AML-193 (cell line): ENCODE measurements at regions not wholly inside any gene's neighbourhood (a gene's known extent, or its start where the extent isn't known, plus 50 kb on each side); places are given as distances from the start of the nearest gene placed in this dataset.
"Not testable (repeated sequence)": the region's sequence is repeated elsewhere in the genome, so short reads cannot be mapped to it uniquely, and the experiment has no call there.

Experiments
- DNase-seq, 2 experiments: peaks; one replicate each; lab custom pipeline; 2025; lab: John Stamatoyannopoulos, UW

DNA sequence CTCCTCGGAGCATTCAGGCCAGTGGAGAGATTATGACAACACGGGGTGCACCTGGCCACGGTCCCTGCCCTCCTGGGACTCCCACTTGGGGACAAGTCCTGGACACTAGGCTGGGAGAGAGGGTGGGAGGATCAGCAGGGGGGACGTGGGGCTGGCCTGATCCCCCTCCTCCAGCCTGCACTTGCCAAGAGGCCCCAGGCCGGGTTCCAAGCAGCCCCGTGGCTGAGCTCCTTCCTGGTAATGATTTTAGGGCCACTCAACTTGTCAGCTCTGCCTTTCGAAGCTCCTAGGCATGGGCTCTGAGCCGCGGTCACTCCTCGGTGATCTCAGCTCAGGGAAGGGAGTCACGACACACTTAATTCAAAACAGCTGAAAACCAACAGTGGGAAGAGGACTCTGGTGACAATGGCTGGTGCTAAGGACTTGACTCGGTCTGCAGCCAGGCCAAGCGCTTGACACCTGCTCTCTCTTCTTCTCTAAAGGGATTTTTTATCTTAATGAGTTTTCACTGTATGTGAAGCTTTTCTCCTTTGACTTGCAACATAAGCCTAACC is 161.7 kb downstream of the BMP7 start:
- DNase-seq = no peak

DNA sequence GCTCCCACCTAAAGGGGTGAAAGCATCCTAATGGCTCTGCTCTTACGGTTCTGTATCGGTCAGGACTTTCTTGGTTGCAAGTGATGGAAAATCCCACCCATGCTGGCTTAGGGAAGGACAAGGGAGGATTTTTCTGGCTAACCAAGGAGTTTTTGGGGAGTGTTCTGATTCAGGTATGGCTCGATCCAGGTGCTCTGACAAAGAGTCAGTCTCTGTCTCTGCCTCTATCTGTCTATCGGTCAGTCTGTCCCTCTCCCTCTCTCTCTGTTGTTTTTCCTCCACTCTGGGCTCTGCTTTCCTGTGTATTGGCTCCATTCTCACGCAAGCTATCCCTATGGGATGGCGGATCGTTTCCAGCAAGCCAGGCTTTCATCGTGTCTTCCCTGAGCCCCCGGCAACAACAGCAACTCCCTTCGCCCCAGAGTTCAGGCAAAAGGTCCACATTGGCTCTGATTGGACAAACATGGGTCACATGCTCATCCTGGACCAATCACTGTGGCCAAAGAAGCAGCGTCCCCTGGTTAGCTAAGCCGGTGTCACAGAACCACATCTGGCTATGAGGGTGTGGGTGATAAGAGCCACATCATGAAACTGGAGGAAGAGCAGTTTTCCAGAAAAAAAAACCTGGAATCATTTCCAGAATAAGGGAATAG is 160.3 kb downstream of the BMP7 start:
- no peak for DNase-seq

DNA sequence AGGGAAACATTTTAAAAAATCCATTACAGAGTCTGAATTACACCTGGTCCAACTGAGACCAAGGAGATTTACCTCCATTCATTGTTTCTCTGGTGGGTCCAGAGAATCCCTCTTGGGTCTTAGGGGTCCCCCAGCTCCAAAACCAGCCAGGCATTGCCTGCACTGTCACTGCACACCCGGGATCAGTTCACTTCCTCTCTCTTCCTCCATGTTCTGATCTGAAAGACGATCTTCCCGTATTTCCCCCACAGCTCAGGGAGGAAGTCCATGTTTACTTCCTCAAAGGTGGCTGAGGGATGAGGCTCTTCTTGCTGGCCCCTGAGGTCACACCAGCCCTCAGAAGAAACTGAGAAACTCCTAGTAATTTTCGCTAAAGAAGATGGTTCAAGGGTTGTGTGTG is 159.7 kb downstream of the BMP7 start:
- DNase-seq = no peak

DNA sequence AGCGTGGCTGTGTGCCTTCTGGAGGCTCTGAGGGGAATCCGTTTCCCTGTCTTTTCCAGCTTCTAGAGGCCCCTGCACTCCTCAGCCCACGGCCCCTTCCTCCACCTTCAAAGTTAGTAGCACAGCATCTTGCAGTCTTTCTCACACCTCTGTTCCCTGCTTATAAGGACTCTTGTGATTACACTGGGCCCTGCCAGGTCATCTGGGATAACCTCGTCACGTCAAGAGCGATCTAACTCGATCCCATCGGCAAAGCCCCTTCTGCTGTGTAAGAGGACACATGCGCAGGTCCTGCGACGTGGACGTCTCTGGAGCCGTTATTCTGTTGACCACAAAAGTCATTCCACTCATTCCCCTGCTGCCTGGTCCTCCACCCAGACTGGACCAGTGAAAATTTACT is 159.2 kb downstream of the BMP7 start:
- DNase-seq = no peak

DNA sequence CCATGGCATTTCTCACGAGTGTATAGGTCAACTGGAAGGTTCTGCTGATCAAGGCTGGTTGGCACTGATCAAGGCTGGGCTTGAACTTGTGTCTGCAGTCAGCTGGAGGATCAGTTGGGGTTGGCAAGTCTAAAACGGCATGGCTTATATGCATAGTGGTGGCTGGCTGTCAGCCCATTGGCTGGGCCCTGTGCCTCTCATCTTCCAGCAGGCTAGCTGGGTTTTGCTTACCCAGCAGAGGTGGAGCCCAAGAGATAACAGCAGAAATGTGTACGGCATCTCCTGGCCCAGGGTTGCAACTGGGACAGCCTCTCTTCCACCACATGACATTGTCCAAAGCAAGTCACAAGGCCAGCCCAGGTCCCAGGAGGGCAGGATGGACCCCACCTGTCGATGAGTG is 158.2 kb downstream of the BMP7 start:
- no peak for DNase-seq

DNA sequence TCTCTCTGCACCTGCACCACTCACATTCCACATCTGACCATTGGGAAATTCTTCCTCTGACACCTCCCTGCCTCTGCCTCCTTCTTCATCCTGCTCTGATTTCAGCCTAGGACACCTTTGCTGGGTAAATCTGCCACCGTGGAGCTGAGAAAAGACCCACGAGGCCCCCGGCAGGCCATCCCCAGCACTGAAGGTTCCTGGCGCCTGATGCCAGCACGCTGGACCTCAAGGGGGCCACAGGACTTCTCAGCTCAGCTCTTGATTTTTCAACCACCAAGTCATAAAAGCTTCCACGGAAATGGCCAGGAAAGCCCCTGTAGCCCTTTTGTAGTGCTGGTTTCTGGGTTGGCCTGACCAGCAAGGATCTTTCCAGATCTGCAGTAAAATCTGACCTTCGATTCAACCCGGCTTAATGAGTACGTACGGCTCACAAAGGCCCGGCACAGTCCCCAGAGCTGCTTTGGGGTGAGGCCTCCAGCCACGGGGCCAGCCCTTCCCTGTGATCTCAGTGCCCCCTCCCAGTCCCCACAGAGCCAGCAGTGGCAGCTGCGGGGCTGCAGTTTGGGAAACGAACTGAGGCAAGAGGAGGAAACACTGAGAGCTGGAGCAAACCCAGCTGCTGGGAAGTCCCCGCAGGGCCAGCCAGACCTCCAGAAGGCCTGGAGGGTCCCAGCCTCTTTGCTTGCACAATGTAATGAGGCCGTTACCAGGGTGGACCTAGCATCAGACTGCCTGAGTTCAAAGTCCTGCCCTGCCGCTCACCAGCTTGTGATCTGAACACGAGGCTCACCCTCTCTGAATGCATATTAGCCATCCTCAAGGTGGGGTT is 157.5 kb downstream of the BMP7 start:
- no peak for DNase-seq

DNA sequence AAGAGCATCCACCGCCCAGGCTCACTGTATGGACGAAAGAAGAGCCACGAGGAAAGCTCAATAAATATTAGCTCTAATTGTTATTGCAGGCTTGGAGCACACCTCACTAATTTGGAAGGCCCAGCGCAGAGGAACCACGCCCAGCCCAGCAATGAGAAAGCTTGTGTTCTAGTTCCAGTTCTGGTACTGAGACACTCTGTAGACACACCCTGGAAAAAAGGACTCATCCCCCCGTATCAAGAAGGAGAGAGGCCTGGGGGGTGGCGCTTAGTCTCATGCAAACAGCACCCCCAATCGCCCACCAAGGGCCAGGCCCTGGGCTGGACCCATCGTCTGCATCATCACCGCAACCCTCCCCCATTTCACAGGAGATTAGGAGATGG is 156.9 kb downstream of the BMP7 start:
- no peak for DNase-seq

DNA sequence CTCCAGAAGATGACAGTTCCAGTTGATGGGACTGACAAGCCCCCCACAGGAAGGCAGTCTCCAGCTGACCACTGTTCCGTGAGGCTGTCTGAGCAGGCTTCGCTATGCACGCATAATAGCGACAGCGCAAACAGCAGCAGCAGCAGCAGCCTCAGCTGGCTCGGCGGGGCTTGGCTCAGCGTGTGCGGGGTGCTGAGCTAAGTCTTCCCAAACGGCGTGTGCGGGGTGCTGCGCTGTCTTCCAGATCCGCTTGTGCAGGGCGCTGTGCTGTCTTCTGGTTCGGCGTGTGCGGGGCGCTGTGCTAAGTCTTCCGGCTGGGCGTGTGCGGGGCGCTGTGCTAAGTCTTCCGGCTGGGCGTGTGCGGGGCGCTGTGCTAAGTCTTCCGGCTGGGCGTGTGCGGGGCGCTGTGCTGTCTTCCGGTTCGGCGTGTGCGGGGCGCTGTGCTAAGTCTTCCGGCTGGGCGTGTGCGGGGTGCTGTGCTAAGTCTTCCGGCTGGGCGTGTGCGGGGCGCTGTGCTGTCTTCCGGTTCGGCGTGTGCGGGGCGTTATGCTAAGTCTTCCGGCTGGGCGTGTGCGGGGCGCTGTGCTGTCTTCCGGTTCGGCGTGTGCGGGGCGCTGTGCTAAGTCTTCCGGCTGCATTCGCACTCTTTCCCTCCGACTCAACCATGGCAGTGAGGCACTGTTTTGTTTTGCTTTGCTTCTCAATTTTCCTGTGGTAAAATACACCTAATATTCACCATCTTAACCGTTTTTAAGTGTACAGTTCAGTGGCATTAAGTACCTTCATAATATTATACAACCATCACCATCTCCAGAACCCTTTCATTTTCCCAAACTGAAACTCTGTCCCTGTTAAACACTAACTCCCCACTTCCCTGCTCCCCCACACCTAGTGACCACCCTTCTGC is 156.1 kb downstream of the BMP7 start:
- DNase-seq = not testable (repeated sequence)

DNA sequence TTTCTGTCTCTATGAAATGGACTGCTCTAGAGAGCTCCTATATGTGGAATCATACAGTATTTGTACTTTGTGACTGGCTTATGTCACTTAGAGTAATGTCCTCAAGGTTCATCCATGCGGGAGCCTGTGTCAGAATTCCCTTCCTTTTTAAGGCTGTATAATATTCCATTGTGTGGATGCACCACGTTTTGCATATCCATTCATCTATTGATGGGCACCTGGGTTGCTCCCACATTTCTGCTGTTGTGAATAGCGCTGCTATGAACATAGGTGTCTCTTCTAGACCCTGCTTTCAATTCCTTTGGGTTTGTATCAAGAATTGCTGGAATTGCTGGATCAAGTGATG is 155.4 kb downstream of the BMP7 start:
- no peak for DNase-seq

DNA sequence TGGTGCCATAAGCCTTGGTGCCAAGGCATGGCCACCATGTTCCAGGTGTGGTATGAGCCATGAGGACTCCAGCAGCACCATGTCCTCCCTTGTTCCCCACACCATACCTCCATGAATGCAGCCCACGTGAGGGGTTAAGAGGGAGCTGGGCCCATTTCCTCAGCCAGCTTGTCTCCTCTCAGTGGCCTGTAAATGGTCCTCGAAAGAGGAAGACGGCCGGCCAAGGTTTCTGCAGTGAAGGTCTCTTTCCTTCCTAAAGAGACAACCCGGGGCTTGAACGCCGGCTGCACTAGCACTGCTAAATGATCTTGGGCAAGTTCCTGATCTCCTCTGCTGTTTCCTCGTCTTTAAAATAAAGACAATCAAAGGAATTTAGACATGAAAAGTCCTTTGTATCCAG is 154.0 kb downstream of the BMP7 start:
- DNase-seq = no peak

DNA sequence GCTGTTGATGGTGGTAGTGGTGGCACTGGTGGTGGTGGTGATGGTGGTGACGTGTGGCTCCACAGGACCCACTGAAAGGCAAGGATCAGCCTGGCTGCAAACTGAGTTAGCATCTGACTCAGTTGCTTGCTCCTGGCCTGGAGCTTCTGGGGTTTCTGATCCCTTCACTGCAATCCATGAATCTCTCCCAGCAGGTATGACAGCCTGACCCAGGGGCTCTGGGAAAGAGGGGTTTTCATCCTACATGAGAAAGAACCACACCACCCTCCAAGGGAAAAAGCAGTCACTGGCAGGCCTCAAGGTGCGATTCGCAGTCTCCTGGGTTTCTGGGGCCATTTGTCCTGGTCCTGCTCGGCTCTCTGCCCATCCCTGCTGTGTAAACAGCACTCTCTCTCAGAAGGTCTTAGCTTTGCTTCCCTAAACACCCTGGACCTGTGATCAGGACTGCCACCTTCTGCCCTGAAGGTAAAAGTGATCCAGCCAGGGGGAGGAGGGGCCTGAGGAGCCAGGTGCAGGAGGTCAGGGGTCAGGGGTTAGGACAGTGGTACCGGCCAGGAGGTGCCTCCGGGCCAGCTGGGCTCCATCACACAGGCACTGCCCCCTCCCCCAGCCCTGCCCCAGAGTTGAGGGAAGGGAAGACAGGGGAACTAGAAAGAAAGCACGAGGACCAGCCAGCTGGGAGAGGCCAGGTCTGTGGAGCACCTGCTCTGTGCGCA is 152.0 kb downstream of the BMP7 start:
- DNase-seq = no peak

DNA sequence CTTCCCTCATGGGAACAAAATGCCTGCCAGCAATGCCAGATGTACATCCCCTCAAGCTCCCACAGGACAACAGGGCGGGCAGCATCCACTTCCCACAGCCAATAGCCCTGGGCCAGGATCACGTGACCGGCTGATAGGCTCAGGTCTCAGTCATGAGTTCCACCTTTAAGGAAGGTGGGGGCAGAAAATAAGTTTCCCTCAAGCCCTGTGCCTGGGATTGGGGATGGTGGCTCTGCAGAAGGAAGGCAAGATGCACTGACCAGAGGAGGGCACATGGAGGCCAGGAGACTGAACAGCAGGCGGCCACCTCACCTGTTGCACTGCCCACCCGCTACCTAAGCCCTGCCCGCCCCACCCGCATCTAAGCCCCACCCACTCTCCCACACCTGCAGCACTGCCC is 149.1 kb downstream of the BMP7 start:
- DNase-seq = no peak

DNA sequence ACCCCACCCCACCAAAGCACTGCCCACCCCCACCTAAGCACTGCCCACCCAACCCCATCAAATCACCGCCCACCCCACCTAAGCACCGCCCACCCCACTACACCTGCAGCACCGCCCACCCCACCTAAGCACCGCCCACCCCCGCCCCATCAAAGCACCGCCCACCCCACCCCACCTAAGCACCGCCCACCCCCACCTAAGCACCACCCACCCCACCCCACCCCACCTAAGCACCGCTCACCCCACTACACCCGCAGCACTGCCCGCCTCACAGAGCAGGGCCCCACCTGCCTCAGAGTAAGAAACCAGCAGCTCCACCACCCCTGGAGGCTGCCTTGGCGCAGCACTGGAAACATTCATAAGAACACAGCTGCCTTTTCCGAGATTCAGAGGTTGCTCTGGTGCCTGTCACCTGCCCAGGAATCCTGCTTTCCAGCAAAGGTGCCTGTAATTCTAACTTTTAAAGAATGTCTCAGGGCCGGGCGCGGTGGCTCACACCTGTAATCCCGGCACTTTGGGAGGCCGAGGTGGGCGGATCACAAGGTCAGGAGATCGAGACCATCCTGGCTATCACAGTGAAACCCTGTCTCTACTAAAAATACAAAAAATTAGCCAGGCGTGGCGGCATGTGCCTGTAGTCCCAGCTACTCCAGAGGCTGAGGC is 148.2 kb downstream of the BMP7 start:
- no peak for DNase-seq
